ENCODE measurements at regions not wholly inside any gene's neighbourhood (a gene's known extent, or its start where the extent isn't known, plus 50 kb on each side); places are given as distances from the start of the nearest gene placed in this dataset.
"Not testable (repeated sequence)": the region's sequence is repeated elsewhere in the genome, so short reads cannot be mapped to it uniquely, and the experiment has no call there.

- TF ChIP-seq CTCF, POLR2A (IDR thresholded peaks at IDR 0.05): not testable (repeated sequence)
These were observed 136.9 kb downstream of the OTOP1 start for GRCh38 chr4:4089716-4090419.

Data from thyroid gland (tissue), 4 donors.